K562 (cell line): ENCODE measurements at regions not wholly inside any gene's neighbourhood (a gene's known extent, or its start where the extent isn't known, plus 50 kb on each side); places are given as distances from the start of the nearest gene placed in this dataset.

Experiments used
- BMI1 ChIP-seq: fragments of 150-350 bp; IDR thresholded peaks from 2 replicates; pipeline ENCODE4 v1.6.1; 2014; ENCODE audit warnings: low read length
- GTF2A2 ChIP-seq: IDR thresholded peaks from 2 replicates; pipeline ENCODE4 v1.6.1; 2016; ENCODE audit warnings: mild to moderate bottlenecking, missing genetic modification characterization, missing compliant biosample characterization
- IRF9 ChIP-seq: fragments of 450-650 bp; IDR thresholded peaks from 2 replicates; pipeline ENCODE4 v1.6.1; 2016; ENCODE audit warnings: missing biosample characterization, missing genetic modification characterization
- JUND ChIP-seq, 2 experiments: IDR thresholded peaks; 2 replicates in 1 of 2; 3 replicates in 1 of 2; pipeline ENCODE4 v1.6.1; 2011; ENCODE audit warnings: borderline replicate concordance in 2 of 2, low read depth in 2 of 2, low read length in 2 of 2, improper control_type of control experiment in 1 of 2, missing biosample characterization in 1 of 2, missing genetic modification characterization in 1 of 2, missing genetic modification reagents in 1 of 2
- MECOM ChIP-seq: fragments of 250-450 bp; sonication (Bioruptor Pico); IDR thresholded peaks from 2 replicates; pipeline ENCODE4 v1.8.0; 2022; ENCODE audit warnings: inconsistent platforms
- NELFE ChIP-seq: IDR thresholded peaks from 2 replicates; pipeline ENCODE4 v1.6.1; 2011; ENCODE audit warnings: mild to moderate bottlenecking; ENCODE audit not compliant: insufficient read depth, insufficient read length
- NR1H2 ChIP-seq: sonication (generic); formaldehyde crosslinking; IDR thresholded peaks from 2 replicates; pipeline ENCODE4 v1.4.0; 2020; ENCODE audit warnings: mild to moderate bottlenecking, missing genetic modification reagents
- RUNX1 ChIP-seq: sonication (generic); IDR thresholded peaks from 2 replicates; pipeline ENCODE4 v1.6.1; 2016; ENCODE audit warnings: antibody characterized with exemption, low read depth
- SMAD4 ChIP-seq: fragments of 250-450 bp; sonication (Bioruptor Pico); conservative IDR thresholded peaks from 2 replicates; pipeline ENCODE4 v1.8.0; 2021; ENCODE audit warnings: inconsistent platforms, mild to moderate bottlenecking, moderate library complexity
- SMARCE1 ChIP-seq: fragments of 450-650 bp; IDR thresholded peaks from 2 replicates; pipeline ENCODE4 v1.7.1; 2016; ENCODE audit warnings: mild to moderate bottlenecking
- TSC22D4 ChIP-seq: fragments of 450-650 bp; IDR thresholded peaks from 2 replicates; pipeline ENCODE4 v1.6.1; 2016; ENCODE audit warnings: missing genetic modification characterization, missing biosample characterization, control low read depth
- TSHZ1 ChIP-seq: fragments of 250-450 bp; sonication (Bioruptor Pico); IDR thresholded peaks from 2 replicates; pipeline ENCODE4 v1.4.0; 2020; ENCODE audit warnings: mild to moderate bottlenecking, moderate library complexity
- XRCC5 ChIP-seq: fragments of 200-400 bp; formaldehyde crosslinking; IDR thresholded peaks from 2 replicates; pipeline ENCODE4 v1.6.1; 2017; ENCODE audit warnings: low read depth, mild to moderate bottlenecking, low read length
- ZBTB33 ChIP-seq: sonication (generic); formaldehyde crosslinking; IDR thresholded peaks from 2 replicates; pipeline ENCODE4 v1.8.1; 2023; ENCODE audit warnings: mild to moderate bottlenecking, missing genetic modification reagents
- ZNF23 ChIP-seq: fragments of 250-450 bp; sonication (Bioruptor Pico); IDR thresholded peaks from 2 replicates; pipeline ENCODE4 v1.4.0; 2020; ENCODE audit warnings: mild to moderate bottlenecking
- TF ChIP-seq, protein P1 (sequence below): fragments of 200-800 bp; sonication (Bioruptor generic); IDR thresholded peaks from 2 replicates; pipeline ENCODE4 v1.6.1; 2016; ENCODE audit warnings: missing genetic modification characterization, missing compliant biosample characterization

DNA sequence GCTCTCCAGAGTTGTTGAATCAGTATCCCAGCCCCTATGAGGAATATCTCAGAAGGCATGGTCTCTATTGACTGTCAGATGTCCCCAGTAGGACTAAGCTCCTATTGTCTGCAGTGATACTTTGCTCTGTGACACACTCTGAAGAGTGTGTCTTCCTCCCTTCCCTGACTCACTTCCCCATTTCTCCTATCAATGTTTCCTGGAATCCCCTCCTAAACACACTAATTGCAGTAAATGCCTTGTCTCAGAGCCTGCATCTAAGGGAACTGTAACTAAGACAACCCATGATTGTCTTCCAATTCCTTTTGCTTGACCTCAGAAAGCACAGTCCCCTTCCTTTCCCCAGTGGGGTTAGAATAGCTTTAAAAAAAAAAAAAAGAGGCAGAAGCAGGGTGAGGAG is 397.3 kb upstream of the PROK2 start (continued):
- TF ChIP-seq NELFE (no peak), XRCC5 (no peak), RUNX1 (no peak), BMI1 (no peak), IRF9 (tag) (no peak), JUND (IDR thresholded peaks at IDR 0.05; ENCODE audit: borderline replicate concordance, low read depth, low read length) (peak; percentile 66), JUND (tag; IDR thresholded peaks at IDR 0.05; ENCODE audit: borderline replicate concordance, low read depth, low read length) (peak; percentile 66; the same call in 1 of the 3 replicates), TSC22D4 (tag) (no peak), GTF2A2 (tag) (no peak), SMARCE1 (peak; percentile 60; the same call in 1 of the 2 replicates), ZBTB33 (CRISPR knock-in tag) (no peak), NR1H2 (CRISPR knock-in tag) (no peak), TSHZ1 (CRISPR knock-in tag) (no peak), ZNF23 (CRISPR knock-in tag) (no peak), MECOM (CRISPR knock-in tag) (peak; percentile 15; the same call in 1 of the 2 replicates), SMAD4 (CRISPR knock-in tag) (peak; percentile 53)
- TF ChIP-seq, protein P1, sequence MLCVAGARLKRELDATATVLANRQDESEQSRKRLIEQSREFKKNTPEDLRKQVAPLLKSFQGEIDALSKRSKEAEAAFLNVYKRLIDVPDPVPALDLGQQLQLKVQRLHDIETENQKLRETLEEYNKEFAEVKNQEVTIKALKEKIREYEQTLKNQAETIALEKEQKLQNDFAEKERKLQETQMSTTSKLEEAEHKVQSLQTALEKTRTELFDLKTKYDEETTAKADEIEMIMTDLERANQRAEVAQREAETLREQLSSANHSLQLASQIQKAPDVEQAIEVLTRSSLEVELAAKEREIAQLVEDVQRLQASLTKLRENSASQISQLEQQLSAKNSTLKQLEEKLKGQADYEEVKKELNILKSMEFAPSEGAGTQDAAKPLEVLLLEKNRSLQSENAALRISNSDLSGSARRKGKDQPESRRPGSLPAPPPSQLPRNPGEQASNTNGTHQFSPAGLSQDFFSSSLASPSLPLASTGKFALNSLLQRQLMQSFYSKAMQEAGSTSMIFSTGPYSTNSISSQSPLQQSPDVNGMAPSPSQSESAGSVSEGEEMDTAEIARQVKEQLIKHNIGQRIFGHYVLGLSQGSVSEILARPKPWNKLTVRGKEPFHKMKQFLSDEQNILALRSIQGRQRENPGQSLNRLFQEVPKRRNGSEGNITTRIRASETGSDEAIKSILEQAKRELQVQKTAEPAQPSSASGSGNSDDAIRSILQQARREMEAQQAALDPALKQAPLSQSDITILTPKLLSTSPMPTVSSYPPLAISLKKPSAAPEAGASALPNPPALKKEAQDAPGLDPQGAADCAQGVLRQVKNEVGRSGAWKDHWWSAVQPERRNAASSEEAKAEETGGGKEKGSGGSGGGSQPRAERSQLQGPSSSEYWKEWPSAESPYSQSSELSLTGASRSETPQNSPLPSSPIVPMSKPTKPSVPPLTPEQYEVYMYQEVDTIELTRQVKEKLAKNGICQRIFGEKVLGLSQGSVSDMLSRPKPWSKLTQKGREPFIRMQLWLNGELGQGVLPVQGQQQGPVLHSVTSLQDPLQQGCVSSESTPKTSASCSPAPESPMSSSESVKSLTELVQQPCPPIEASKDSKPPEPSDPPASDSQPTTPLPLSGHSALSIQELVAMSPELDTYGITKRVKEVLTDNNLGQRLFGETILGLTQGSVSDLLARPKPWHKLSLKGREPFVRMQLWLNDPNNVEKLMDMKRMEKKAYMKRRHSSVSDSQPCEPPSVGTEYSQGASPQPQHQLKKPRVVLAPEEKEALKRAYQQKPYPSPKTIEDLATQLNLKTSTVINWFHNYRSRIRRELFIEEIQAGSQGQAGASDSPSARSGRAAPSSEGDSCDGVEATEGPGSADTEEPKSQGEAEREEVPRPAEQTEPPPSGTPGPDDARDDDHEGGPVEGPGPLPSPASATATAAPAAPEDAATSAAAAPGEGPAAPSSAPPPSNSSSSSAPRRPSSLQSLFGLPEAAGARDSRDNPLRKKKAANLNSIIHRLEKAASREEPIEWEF, result no peak
